ENCODE measurements at regions not wholly inside any gene's neighbourhood (a gene's known extent, or its start where the extent isn't known, plus 50 kb on each side); places are given as distances from the start of the nearest gene placed in this dataset.

DNA sequence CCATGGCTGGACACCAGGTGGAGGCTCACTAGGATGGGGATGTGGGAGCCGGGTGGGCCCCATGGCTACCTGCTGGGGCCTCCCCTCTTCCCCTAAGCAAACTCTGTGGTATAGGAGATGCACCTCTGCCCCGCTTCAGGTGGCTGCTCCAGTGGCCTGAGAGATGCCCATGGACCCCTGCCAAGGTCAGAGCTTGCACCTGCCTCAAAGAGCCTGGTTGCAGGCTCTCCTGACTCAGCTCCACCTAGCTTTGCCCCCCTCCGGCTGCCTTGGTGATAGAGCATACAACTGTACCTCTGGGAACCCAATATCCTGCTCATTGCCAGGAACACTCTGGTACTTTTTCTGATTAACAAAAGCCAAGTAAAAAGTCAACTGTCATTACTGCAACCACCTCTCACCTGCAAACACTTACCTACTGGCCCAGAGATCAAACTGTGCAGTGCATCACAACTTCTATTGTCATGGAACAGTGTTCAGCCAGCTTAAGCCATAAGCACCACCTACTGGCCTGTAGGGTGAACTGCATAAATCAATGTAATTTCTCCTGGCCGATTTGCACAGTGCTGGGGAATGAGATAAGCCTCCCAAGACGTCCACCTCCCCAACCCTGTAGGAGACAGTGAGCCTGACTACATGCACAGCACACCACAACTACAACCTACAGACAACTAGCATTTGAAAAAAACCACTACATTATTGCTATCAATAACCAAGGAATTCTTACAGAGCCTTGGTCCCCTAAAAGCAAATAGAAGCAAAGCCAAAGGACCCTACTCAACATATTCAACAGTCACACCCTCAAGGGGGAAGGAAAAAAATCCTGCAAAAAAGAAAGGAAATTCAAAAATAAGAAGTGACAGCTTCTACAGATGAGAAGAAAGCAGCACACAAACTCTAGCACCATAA, 352.4 kb upstream of the ARHGEF26 start:
- CTCF ChIA-PET = interaction anchor here (0.8 to 1.3 kb wide), 3 partner anchors 8 to 20 kb away, joined by 3 to 6 read pairs (median 3); no protein-coding TSS in a partner anchor
- Histone ChIP-seq H3K4me1 (ENCODE audit: control insufficient read depth in 1 of 2, insufficient read depth in 2 of 2, low read length in 2 of 2) (no peaks in the 10 kb centered on the region), H3K27me3 (ENCODE audit: insufficient read depth, low read length) (no peaks in the 10 kb centered on the region), H4K20me1 (ENCODE audit: insufficient read depth) (no peaks in the 10 kb centered on the region), H2AFZ (ENCODE audit: low read depth, low read length, poor library complexity, severe bottlenecking) (peak overlapping the region; percentile 36), H3K9me2 (ENCODE audit: insufficient read depth) (no peaks in the 10 kb centered on the region), H3K36me3 (ENCODE audit: control insufficient read depth in 1 of 2, insufficient read depth in 2 of 2, low read length in 2 of 2) (no peaks in the 10 kb centered on the region), H3K4me2 (ENCODE audit: low read length) (no peak overlapping the region), H3K9me3 (ENCODE audit: control insufficient read depth in 1 of 2, insufficient read depth in 1 of 2, low read depth in 1 of 2, low read length in 2 of 2) (no peaks in the 10 kb centered on the region), H3K27ac (ENCODE audit: low read depth, low read length) (no peak overlapping the region), H3K79me2 (ENCODE audit: insufficient read depth, low read length) (no peaks in the 10 kb centered on the region), H3K4me3 (replicated peaks in 1 of 2; ENCODE audit: low read depth in 1 of 2, low read length in 2 of 2) (no peak overlapping the region), H3K9ac (ENCODE audit: low read length) (no peak overlapping the region)
- DNase-seq (ENCODE audit: low read depth, low spot score) (peak; percentile 47), ATAC-seq (peak; percentile 97)
- RAD21 ChIA-PET (ENCODE audit: low non-redundant PET in 1 of 2, low total read pairs in 2 of 2, uncharacterized antibody in 2 of 2, unreplicated experiment in 2 of 2) = no interaction called here
- BruUV-seq (replicated peaks) = no TSS peak
- intact Hi-C loops (cut with micrococcal nuclease) = loop anchor here (1.0 to 10.0 kb wide), 5 partner anchors 324 to 743 kb away; partner anchors contain the start of gene RAP2B
- TF ChIP-seq RAD21 (IDR thresholded peaks at IDR 0.05; ENCODE audit: low read depth) (peak; percentile 84), YY1 (IDR thresholded peaks at IDR 0.05; ENCODE audit: extremely low read depth, insufficient replicate concordance, low read depth, low read length) (no peak), JUND (IDR thresholded peaks at IDR 0.05) (no peak), CEBPB (IDR thresholded peaks at IDR 0.05; ENCODE audit: low read depth) (no peak), SP1 (IDR thresholded peaks at IDR 0.05; ENCODE audit: low read depth) (no peak), POLR2A (IDR thresholded peaks at IDR 0.05; ENCODE audit: borderline replicate concordance, extremely low read depth, insufficient read depth, insufficient read length) (no peak), EGR1 (IDR thresholded peaks at IDR 0.05; ENCODE audit: low read depth) (no peak)
- TF ChIP-seq, protein P1, sequence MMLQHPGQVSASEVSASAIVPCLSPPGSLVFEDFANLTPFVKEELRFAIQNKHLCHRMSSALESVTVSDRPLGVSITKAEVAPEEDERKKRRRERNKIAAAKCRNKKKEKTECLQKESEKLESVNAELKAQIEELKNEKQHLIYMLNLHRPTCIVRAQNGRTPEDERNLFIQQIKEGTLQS (IDR thresholded peaks at IDR 0.05) = no peak
- TF ChIP-seq, protein P2, sequence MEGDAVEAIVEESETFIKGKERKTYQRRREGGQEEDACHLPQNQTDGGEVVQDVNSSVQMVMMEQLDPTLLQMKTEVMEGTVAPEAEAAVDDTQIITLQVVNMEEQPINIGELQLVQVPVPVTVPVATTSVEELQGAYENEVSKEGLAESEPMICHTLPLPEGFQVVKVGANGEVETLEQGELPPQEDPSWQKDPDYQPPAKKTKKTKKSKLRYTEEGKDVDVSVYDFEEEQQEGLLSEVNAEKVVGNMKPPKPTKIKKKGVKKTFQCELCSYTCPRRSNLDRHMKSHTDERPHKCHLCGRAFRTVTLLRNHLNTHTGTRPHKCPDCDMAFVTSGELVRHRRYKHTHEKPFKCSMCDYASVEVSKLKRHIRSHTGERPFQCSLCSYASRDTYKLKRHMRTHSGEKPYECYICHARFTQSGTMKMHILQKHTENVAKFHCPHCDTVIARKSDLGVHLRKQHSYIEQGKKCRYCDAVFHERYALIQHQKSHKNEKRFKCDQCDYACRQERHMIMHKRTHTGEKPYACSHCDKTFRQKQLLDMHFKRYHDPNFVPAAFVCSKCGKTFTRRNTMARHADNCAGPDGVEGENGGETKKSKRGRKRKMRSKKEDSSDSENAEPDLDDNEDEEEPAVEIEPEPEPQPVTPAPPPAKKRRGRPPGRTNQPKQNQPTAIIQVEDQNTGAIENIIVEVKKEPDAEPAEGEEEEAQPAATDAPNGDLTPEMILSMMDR (IDR thresholded peaks at IDR 0.05 in 2 of 3, conservative IDR thresholded peaks at IDR 0.05 in 1 of 3; ENCODE audit: borderline replicate concordance in 1 of 3, insufficient read depth in 1 of 3, low read depth in 2 of 3, low read length in 2 of 3) = peak; percentile 46 to 84 (median 79); a peak in 5 of 6 replicates
- POLR2A ChIA-PET = no interaction called here

Measured in HCT116 (cell line).